Caco-2 (cell line): ENCODE measurements at regions not wholly inside any gene's neighbourhood (a gene's known extent, or its start where the extent isn't known, plus 50 kb on each side); places are given as distances from the start of the nearest gene placed in this dataset.
"Not testable (repeated sequence)": the region's sequence is repeated elsewhere in the genome, so short reads cannot be mapped to it uniquely, and the experiment has no call there.

Experiments
- BruUV-seq: library from RNA; stranded (reverse); fragments of 400-500 nt; replicated peaks from 2 replicates; lab custom pipeline; 2021; lab: Mats Ljungman, UMichigan
- CTCF ChIA-PET: fragments of 300-600 bp; sonication (Branson Sonifier 250); formaldehyde crosslinking; loops from one replicate; lab custom pipeline; 2022; ENCODE audit warnings: antibody characterized with exemption; lab: Charles Lee
- POLR2A ChIA-PET: fragments of 300-600 bp; sonication (Branson Sonifier 250); formaldehyde crosslinking; loops from one replicate; lab custom pipeline; 2022; ENCODE audit warnings: antibody characterized with exemption; lab: Charles Lee
- DNase-seq, 2 experiments: peaks; one replicate each; pipeline versions ENCODE4 v3.0.0 to v3.0.0-alpha.2; 2020 to 2022
- H3K27me3 ChIP-seq: replicated peaks from 2 replicates; pipeline ENCODE4 v1.6.0; 2011; ENCODE audit warnings: low read length; ENCODE audit not compliant: control insufficient read depth, insufficient read depth
- H3K36me3 ChIP-seq: 2 replicates; pipeline ENCODE4 v1.5.1; 2011; ENCODE audit warnings: low read length; ENCODE audit not compliant: control insufficient read depth, insufficient read depth
- H3K4me1 ChIP-seq: fragments of 250-450 bp; sonication (Bioruptor Pico); 2 replicates; pipeline ENCODE4 v1.5.1; 2020; ENCODE audit warnings: mild to moderate bottlenecking
- H3K4me3 ChIP-seq: 2 replicates; pipeline ENCODE4 v1.5.1; 2011; ENCODE audit warnings: low read depth, mild to moderate bottlenecking, control low read depth, low read length
- H3K9me3 ChIP-seq: fragments of 250-450 bp; sonication (Bioruptor Pico); 2 replicates; pipeline ENCODE4 v1.5.1; 2020; ENCODE audit warnings: mild to moderate bottlenecking, moderate library complexity
- H3K27ac Mint-ChIP-seq: one replicate; pipeline ENCODE4 v1.8.0; 2022; ENCODE audit warnings: mixed read lengths; ENCODE audit not compliant: unreplicated experiment
- H3K27me3 Mint-ChIP-seq: one replicate; pipeline ENCODE4 v1.8.0; 2022; ENCODE audit warnings: mixed read lengths; ENCODE audit not compliant: insufficient read depth, unreplicated experiment
- H3K36me3 Mint-ChIP-seq: one replicate; pipeline ENCODE4 v1.8.0; 2022; ENCODE audit warnings: mild to moderate bottlenecking, mixed read lengths; ENCODE audit not compliant: insufficient read depth, unreplicated experiment
- H3K4me1 Mint-ChIP-seq: one replicate; pipeline ENCODE4 v1.8.0; 2022; ENCODE audit warnings: low read depth, mixed read lengths; ENCODE audit not compliant: unreplicated experiment
- H3K4me3 Mint-ChIP-seq: one replicate; pipeline ENCODE4 v1.8.0; 2022; ENCODE audit warnings: mild to moderate bottlenecking, moderate library complexity, mixed read lengths; ENCODE audit not compliant: unreplicated experiment
- H3K9me3 Mint-ChIP-seq: one replicate; pipeline ENCODE4 v1.8.0; 2022; ENCODE audit warnings: mixed read lengths; ENCODE audit not compliant: unreplicated experiment
- CTCF ChIP-seq, 2 experiments: fragments of 200-600 bp in 1 of 2; IDR thresholded peaks; 1 replicate in 1 of 2; 2 replicates in 1 of 2; pipeline versions ENCODE4 v1.5.1 to v1.8.0; 2011 to 2022; ENCODE audit warnings: antibody characterized with exemption in 1 of 2, control low read depth in 1 of 2, inconsistent platforms in 1 of 2, low read depth in 1 of 2, low read length in 1 of 2, mild to moderate bottlenecking in 1 of 2, moderate library complexity in 1 of 2; ENCODE audit not compliant: insufficient read depth in 1 of 2, severe bottlenecking in 1 of 2, unreplicated experiment in 1 of 2
- intact Hi-C: fragments of 100-400 bp; cut with micrococcal nuclease; formaldehyde crosslinking; loops from one replicate; pipeline ENCODE4 v1.10.0; 2022; ENCODE audit not compliant: unreplicated experiment

- DNase-seq, H3K27me3 ChIP-seq, CTCF ChIA-PET, intact Hi-C loops, H3K4me1 Mint-ChIP-seq, H3K36me3 ChIP-seq, H3K27ac Mint-ChIP-seq, POLR2A ChIA-PET, H3K27me3 Mint-ChIP-seq, H3K4me3 ChIP-seq, H3K4me3 Mint-ChIP-seq, BruUV-seq, H3K9me3 ChIP-seq, H3K36me3 Mint-ChIP-seq, H3K9me3 Mint-ChIP-seq, H3K4me1 ChIP-seq: not testable (repeated sequence)
These were observed 1359.1 kb downstream of the CDH12 start for GRCh38 chr5:21494033-21494432.

- H3K36me3 Mint-ChIP-seq, H3K9me3 Mint-ChIP-seq, CTCF ChIA-PET, H3K4me3 ChIP-seq, intact Hi-C loops, H3K4me1 Mint-ChIP-seq, H3K27ac Mint-ChIP-seq, H3K9me3 ChIP-seq, H3K36me3 ChIP-seq, DNase-seq, H3K27me3 ChIP-seq, POLR2A ChIA-PET, H3K4me1 ChIP-seq, BruUV-seq, H3K27me3 Mint-ChIP-seq, H3K4me3 Mint-ChIP-seq: not testable (repeated sequence)
These were observed 1362.0 kb downstream of the CDH12 start for GRCh38 chr5:21491182-21491581.

- POLR2A ChIA-PET, H3K4me3 Mint-ChIP-seq, H3K9me3 ChIP-seq, H3K4me1 ChIP-seq, DNase-seq, H3K27ac Mint-ChIP-seq, intact Hi-C loops, H3K36me3 ChIP-seq, CTCF ChIA-PET, H3K36me3 Mint-ChIP-seq, H3K27me3 Mint-ChIP-seq, H3K27me3 ChIP-seq, H3K4me3 ChIP-seq, BruUV-seq, H3K9me3 Mint-ChIP-seq, H3K4me1 Mint-ChIP-seq: not testable (repeated sequence)
These were observed 1364.3 kb downstream of the CDH12 start for GRCh38 chr5:21488828-21489227.

GRCh38 chr5:21485458-21486000 lies 1367.6 kb downstream of the CDH12 start:
- H3K9me3 ChIP-seq, H3K4me1 Mint-ChIP-seq, POLR2A ChIA-PET, H3K4me3 ChIP-seq, H3K4me3 Mint-ChIP-seq, CTCF ChIA-PET, H3K27me3 Mint-ChIP-seq, H3K27ac Mint-ChIP-seq, H3K27me3 ChIP-seq, H3K36me3 ChIP-seq, BruUV-seq, H3K4me1 ChIP-seq, intact Hi-C loops, H3K9me3 Mint-ChIP-seq, H3K36me3 Mint-ChIP-seq: not testable (repeated sequence)
- DNase-seq = peak in 1 of 2 experiments; percentile 27
- peak in 1 of 2 experiments; percentile 26 for TF ChIP-seq CTCF (IDR thresholded peaks at IDR 0.05; ENCODE audit: insufficient read depth in 1 of 2, low read depth in 1 of 2, low read length in 1 of 2, severe bottlenecking in 1 of 2, unreplicated experiment in 1 of 2)

GRCh38 chr5:21484498-21484889 lies 1368.7 kb downstream of the CDH12 start:
- H3K9me3 ChIP-seq, POLR2A ChIA-PET, H3K27me3 ChIP-seq, H3K9me3 Mint-ChIP-seq, H3K4me3 ChIP-seq, CTCF ChIA-PET, H3K36me3 Mint-ChIP-seq, H3K4me1 Mint-ChIP-seq, H3K36me3 ChIP-seq, H3K4me1 ChIP-seq, intact Hi-C loops, H3K4me3 Mint-ChIP-seq, H3K27me3 Mint-ChIP-seq, BruUV-seq, H3K27ac Mint-ChIP-seq, DNase-seq: not testable (repeated sequence)

- H3K36me3 Mint-ChIP-seq, H3K27ac Mint-ChIP-seq, BruUV-seq, H3K4me1 Mint-ChIP-seq, H3K36me3 ChIP-seq, H3K4me3 ChIP-seq, H3K4me1 ChIP-seq, H3K9me3 ChIP-seq, H3K9me3 Mint-ChIP-seq, POLR2A ChIA-PET, H3K4me3 Mint-ChIP-seq, intact Hi-C loops, DNase-seq, CTCF ChIA-PET, H3K27me3 Mint-ChIP-seq, H3K27me3 ChIP-seq: not testable (repeated sequence)
These were observed 1369.2 kb downstream of the CDH12 start for GRCh38 chr5:21483790-21484497.
